Body of pancreas (tissue), 4 donors: ENCODE measurements at regions not wholly inside any gene's neighbourhood (a gene's known extent, or its start where the extent isn't known, plus 50 kb on each side); places are given as distances from the start of the nearest gene placed in this dataset.

ENCODE experiments used
- ATAC-seq: fragments of 150-250 bp; one replicate; pipeline ENCODE4 v1.9.1; 2016
- DNase-seq, 4 donors: peaks; one replicate each; pipeline ENCODE4 v3.0.0-alpha.2; 2019
- H3K27ac ChIP-seq, 4 donors: fragments of 200-600 bp; sonication (generic); 1 replicate in 3 of 4; 2 replicates in 1 of 4; pipeline versions ENCODE4 v1.5.1 to v1.6.1; 2016 to 2019; ENCODE audit warnings: mild to moderate bottlenecking in 1 of 4, mixed read lengths in 1 of 4, moderate library complexity in 1 of 4
- H3K27me3 ChIP-seq, 2 donors: fragments of 200-600 bp; sonication (generic); one replicate each; pipeline ENCODE4 v1.6.0; 2016; ENCODE audit warnings: mild to moderate bottlenecking in 1 of 2
- H3K36me3 ChIP-seq, 2 donors: fragments of 200-600 bp; sonication (generic); replicated peaks in 1 of 2; 2 replicates each; pipeline ENCODE4 v1.5.1; 2016; ENCODE audit warnings: low read depth in 2 of 2; ENCODE audit not compliant: insufficient read depth in 1 of 2
- H3K4me1 ChIP-seq: fragments of 200-600 bp; sonication (generic); one replicate; pipeline ENCODE4 v1.6.0; 2016
- H3K4me3 ChIP-seq, 2 donors: fragments of 200-600 bp; sonication (generic); 1 replicate in 1 of 2; 2 replicates in 1 of 2; pipeline ENCODE4 v1.5.1; 2016 to 2019
- H3K9me3 ChIP-seq, 3 donors: fragments of 200-600 bp; sonication (generic); 1 replicate in 2 of 3; 2 replicates in 1 of 3; pipeline ENCODE4 v1.5.1; 2016
- CTCF ChIP-seq, 7 experiments: fragments of 450-650 bp in 4 of 7; fragments of 200-600 bp in 3 of 7; sonication (generic) in 3 of 7; IDR thresholded peaks; one replicate each; pipeline ENCODE4 v1.5.1; 2016 to 2019; ENCODE audit warnings: antibody characterized with exemption in 7 of 7
- POLR2A ChIP-seq, 3 donors: fragments of 450-650 bp; IDR thresholded peaks; one replicate each; pipeline ENCODE4 v1.6.1; 2016; ENCODE audit warnings: antibody characterized with exemption in 3 of 3, mild to moderate bottlenecking in 2 of 3
- WGBS, 2 donors: methylation state at CpG; one replicate each; pipeline ENCODE4 v1.1.5; 2017; 5-methylcytosine and 5-hydroxymethylcytosine counted together
- intact Hi-C: fragments of 100-400 bp; cut with DNase I; formaldehyde crosslinking; loops from one replicate; pipeline ENCODE4 v1.15.1; 2023

- peaks cover 6% of the 10 kb centered on the region for H3K4me1 ChIP-seq
- no peaks in the 10 kb centered on the region for H3K36me3 ChIP-seq
- no peaks in the 10 kb centered on the region for H3K9me3 ChIP-seq
- no peak overlapping the region for H3K4me3 ChIP-seq
- ATAC-seq (no peak), DNase-seq (no peak)
- 71 to 87% methylated on average over 1 of the region's 1 CpG for WGBS, 2 donors
- intact Hi-C loops: no loop called here
- TF ChIP-seq POLR2A (IDR thresholded peaks at IDR 0.05) (no peak), CTCF (IDR thresholded peaks at IDR 0.05) (no peak)
- H3K27ac ChIP-seq: no peak overlapping the region
- no peaks in the 10 kb centered on the region for H3K27me3 ChIP-seq
Measured at GRCh38 chr12:20289520-20289919, 78.8 kb upstream of the PDE3A start.

DNA sequence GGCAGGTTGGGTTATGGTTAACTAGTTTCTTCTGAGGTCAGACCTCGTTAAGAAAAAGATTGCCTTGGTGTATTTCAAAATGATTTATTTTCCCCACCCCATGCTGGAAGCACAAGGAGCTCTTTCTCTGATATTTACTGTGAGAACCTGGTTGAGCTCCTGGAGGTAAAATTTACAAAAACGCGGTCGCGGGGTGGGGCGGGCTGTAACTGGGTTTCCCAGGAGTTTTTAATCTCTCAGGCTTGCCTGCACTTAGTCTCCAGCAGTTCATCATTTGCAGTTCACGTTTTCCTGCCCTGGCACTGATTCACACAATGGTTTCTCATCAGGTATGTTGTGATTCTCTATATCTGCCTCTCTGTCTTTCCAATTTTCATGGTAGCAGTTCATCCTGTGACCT lies 67.9 kb upstream of the PDE3A start:
- H3K36me3 ChIP-seq: no peaks in the 10 kb centered on the region
- H3K4me3 ChIP-seq: no peak overlapping the region
- peak; percentile 73 for ATAC-seq
- H3K9me3 ChIP-seq: peaks cover 0 to 10% (median 0%) of the 10 kb centered on the region in 3 donors
- no peaks in the 10 kb centered on the region for H3K27me3 ChIP-seq
- H3K27ac ChIP-seq: peak overlapping the region in 3 of 4 donors; percentile 32 to 63 (median 46)
- peak; percentile 19 to 43 (median 24) for DNase-seq
- 26 to 29% methylated on average over 7 of the region's 7 CpGs for WGBS, 2 donors
- no peaks in the 10 kb centered on the region for H3K4me1 ChIP-seq
- intact Hi-C loops: no loop called here
- peak in 1 of 3 donors; percentile 14 for TF ChIP-seq POLR2A (IDR thresholded peaks at IDR 0.05)
- TF ChIP-seq CTCF (IDR thresholded peaks at IDR 0.05): no peak

GRCh38 chr12:20305470-20305869 lies 62.9 kb upstream of the PDE3A start:
- Histone ChIP-seq H3K4me1 (no peaks in the 10 kb centered on the region), H3K36me3 (no peaks in the 10 kb centered on the region), H3K4me3 (no peak overlapping the region), H3K27ac (no peak overlapping the region), H3K9me3 (peaks cover 0 to 21% (median 0%) of the 10 kb centered on the region in 3 donors), H3K27me3 (no peaks in the 10 kb centered on the region)
- DNase-seq (no peak), ATAC-seq (no peak)
- TF ChIP-seq CTCF (IDR thresholded peaks at IDR 0.05): no peak
- no peak for TF ChIP-seq POLR2A (IDR thresholded peaks at IDR 0.05)
- WGBS, 2 donors: 86 to 92% methylated on average over 3 of the region's 3 CpGs
- intact Hi-C loops: no loop called here

GRCh38 chr12:20309504-20310148 lies 58.7 kb upstream of the PDE3A start:
- DNase-seq: no peak

More at GRCh38 chr12:20309504-20310148, 58.7 kb upstream of the PDE3A start:
- H3K36me3 ChIP-seq: no peaks in the 10 kb centered on the region
- no peaks in the 10 kb centered on the region for H3K27me3 ChIP-seq
- peaks cover 0 to 21% (median 0%) of the 10 kb centered on the region in 3 donors for H3K9me3 ChIP-seq
- TF ChIP-seq POLR2A (IDR thresholded peaks at IDR 0.05) (no peak), CTCF (IDR thresholded peaks at IDR 0.05) (no peak)
- H3K4me3 ChIP-seq: no peak overlapping the region
- no peak overlapping the region for H3K27ac ChIP-seq
- no peaks in the 10 kb centered on the region for H3K4me1 ChIP-seq
- no peak for ATAC-seq
- 57 to 66% methylated on average over 4 of the region's 4 CpGs for WGBS, 2 donors
- intact Hi-C loops: no loop called here
